DND-41 (cell line): ENCODE measurements at regions not wholly inside any gene's neighbourhood (a gene's known extent, or its start where the extent isn't known, plus 50 kb on each side); places are given as distances from the start of the nearest gene placed in this dataset.

Source experiments
- EZH2 ChIP-seq: IDR thresholded peaks from 3 replicates; pipeline ENCODE4 v1.6.1; 2012; ENCODE audit warnings: borderline replicate concordance, low read depth, mild to moderate bottlenecking, moderate library complexity, low read length, inconsistent platforms; ENCODE audit not compliant: severe bottlenecking
- TF ChIP-seq, protein P1 (sequence below): IDR thresholded peaks from 2 replicates; pipeline ENCODE4 v1.5.1; 2012; ENCODE audit warnings: borderline replicate concordance, low read length, moderate library complexity, mild to moderate bottlenecking; ENCODE audit not compliant: poor library complexity, severe bottlenecking; ENCODE audit errors: extremely low read depth

GRCh38 chr14:38404616-38405015 is 148.7 kb upstream of the CLEC14A start:
- TF ChIP-seq, protein P1, sequence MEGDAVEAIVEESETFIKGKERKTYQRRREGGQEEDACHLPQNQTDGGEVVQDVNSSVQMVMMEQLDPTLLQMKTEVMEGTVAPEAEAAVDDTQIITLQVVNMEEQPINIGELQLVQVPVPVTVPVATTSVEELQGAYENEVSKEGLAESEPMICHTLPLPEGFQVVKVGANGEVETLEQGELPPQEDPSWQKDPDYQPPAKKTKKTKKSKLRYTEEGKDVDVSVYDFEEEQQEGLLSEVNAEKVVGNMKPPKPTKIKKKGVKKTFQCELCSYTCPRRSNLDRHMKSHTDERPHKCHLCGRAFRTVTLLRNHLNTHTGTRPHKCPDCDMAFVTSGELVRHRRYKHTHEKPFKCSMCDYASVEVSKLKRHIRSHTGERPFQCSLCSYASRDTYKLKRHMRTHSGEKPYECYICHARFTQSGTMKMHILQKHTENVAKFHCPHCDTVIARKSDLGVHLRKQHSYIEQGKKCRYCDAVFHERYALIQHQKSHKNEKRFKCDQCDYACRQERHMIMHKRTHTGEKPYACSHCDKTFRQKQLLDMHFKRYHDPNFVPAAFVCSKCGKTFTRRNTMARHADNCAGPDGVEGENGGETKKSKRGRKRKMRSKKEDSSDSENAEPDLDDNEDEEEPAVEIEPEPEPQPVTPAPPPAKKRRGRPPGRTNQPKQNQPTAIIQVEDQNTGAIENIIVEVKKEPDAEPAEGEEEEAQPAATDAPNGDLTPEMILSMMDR: no peak
- TF ChIP-seq EZH2: no peak
